ENCODE measurements at regions not wholly inside any gene's neighbourhood (a gene's known extent, or its start where the extent isn't known, plus 50 kb on each side); places are given as distances from the start of the nearest gene placed in this dataset.
"Not testable (repeated sequence)": the region's sequence is repeated elsewhere in the genome, so short reads cannot be mapped to it uniquely, and the experiment has no call there.

DNA sequence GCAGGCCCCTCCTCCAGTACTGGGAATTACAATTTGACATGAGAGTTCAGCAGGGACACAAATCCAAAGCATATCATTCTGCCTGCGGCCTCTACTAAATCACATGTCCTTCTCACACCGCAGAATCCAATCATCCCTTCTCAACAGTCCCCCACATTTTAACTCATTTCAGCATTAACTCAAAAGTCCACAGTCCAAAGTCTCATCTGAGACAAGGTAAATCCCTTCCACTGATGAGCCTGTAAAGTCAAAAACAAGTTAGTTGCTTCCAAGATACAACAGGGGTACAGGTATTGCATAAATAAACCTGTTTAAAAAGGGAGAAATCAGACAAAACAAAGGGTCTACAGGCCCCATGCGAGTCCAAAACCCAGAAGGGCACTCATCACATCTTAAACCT is 64.0 kb downstream of the EBNA1BP2 start:
- Mint-ChIP-seq H3K9me3 (peaks cover 10 to 68% (median 23%) of the 10 kb centered on the region in 11 donors), H3K27ac (peak overlapping the region in 1 of 9 donors; percentile 26), H3K36me3 (peaks cover 0 to 22% (median 6%) of the 10 kb centered on the region in 5 donors), H3K27me3 (peaks cover 0 to 17% (median 7%) of the 10 kb centered on the region in 5 donors), H3K4me3 (no peak overlapping the region), H3K4me1 (no peaks in the 10 kb centered on the region)
- H3K36me3 ChIP-seq (ENCODE audit: control insufficient read depth in 2 of 3, insufficient read depth in 3 of 3, low read length in 3 of 3) = no peaks in the 10 kb centered on the region
- peaks cover 0 to 8% (median 0%) of the 10 kb centered on the region in 3 experiments for H3K9me3 ChIP-seq (ENCODE audit: control insufficient read depth in 2 of 3, low read length in 3 of 3)
- H3K27ac ChIP-seq (ENCODE audit: low read depth, low read length) = no peak overlapping the region
- CTCF ChIA-PET = no interaction called here
- no peak for ATAC-seq
- H3K27me3 ChIP-seq (ENCODE audit: control insufficient read depth in 2 of 2, insufficient read depth in 2 of 2, low read length in 2 of 2) = no peaks in the 10 kb centered on the region
- H3K4me1 ChIP-seq (ENCODE audit: control insufficient read depth in 2 of 2, insufficient read depth in 2 of 2, low read length in 2 of 2) = no peaks in the 10 kb centered on the region
- intact Hi-C loops (cut with micrococcal nuclease) = no loop called here
- POLR2A ChIA-PET = no interaction called here
- no peak overlapping the region for H3K4me3 ChIP-seq (ENCODE audit: low read length)
- DNase-seq = no peak

DNA sequence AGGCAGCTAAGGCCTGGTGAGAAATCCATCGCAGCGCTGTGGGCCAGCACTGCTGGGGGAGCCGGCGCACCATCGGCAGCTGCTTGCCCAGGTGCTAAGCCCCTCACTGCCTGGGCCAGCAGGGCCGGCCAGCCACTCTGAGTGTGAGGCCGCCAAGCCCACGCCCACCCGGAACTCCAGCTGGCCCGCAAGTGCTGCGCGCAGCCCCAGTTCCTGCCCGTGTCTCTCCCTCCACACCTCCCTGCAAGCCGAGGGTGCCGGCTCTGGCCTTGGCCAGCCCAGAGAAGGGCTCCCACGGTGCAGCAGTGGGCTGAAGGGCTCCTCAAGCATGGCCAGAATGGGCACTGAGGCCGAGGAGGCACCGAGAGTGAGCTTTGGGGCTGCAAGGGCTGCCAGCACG is 64.4 kb downstream of the EBNA1BP2 start:
- Histone ChIP-seq H3K27me3 (ENCODE audit: control insufficient read depth in 2 of 2, insufficient read depth in 2 of 2, low read length in 2 of 2) (no peaks in the 10 kb centered on the region), H3K4me3 (ENCODE audit: low read length) (no peak overlapping the region), H3K4me1 (ENCODE audit: control insufficient read depth in 2 of 2, insufficient read depth in 2 of 2, low read length in 2 of 2) (no peaks in the 10 kb centered on the region), H3K9me3 (ENCODE audit: control insufficient read depth in 2 of 3, low read length in 3 of 3) (peaks cover 0 to 8% (median 0%) of the 10 kb centered on the region in 3 experiments), H3K36me3 (ENCODE audit: control insufficient read depth in 2 of 3, insufficient read depth in 3 of 3, low read length in 3 of 3) (no peaks in the 10 kb centered on the region), H3K27ac (ENCODE audit: low read depth, low read length) (no peak overlapping the region)
- H3K27ac Mint-ChIP-seq = peak overlapping the region in 1 of 9 donors; percentile 26
- H3K36me3 Mint-ChIP-seq = peaks cover 0 to 22% (median 6%) of the 10 kb centered on the region in 5 donors
- DNase-seq = no peak
- intact Hi-C loops (cut with micrococcal nuclease) = no loop called here
- H3K4me3 Mint-ChIP-seq = no peak overlapping the region
- CTCF ChIA-PET = no interaction called here
- peaks cover 0 to 17% (median 7%) of the 10 kb centered on the region in 5 donors for H3K27me3 Mint-ChIP-seq
- peaks cover 10 to 68% (median 23%) of the 10 kb centered on the region in 11 donors for H3K9me3 Mint-ChIP-seq
- POLR2A ChIA-PET = no interaction called here
- no peak for ATAC-seq
- no peaks in the 10 kb centered on the region for H3K4me1 Mint-ChIP-seq

DNA sequence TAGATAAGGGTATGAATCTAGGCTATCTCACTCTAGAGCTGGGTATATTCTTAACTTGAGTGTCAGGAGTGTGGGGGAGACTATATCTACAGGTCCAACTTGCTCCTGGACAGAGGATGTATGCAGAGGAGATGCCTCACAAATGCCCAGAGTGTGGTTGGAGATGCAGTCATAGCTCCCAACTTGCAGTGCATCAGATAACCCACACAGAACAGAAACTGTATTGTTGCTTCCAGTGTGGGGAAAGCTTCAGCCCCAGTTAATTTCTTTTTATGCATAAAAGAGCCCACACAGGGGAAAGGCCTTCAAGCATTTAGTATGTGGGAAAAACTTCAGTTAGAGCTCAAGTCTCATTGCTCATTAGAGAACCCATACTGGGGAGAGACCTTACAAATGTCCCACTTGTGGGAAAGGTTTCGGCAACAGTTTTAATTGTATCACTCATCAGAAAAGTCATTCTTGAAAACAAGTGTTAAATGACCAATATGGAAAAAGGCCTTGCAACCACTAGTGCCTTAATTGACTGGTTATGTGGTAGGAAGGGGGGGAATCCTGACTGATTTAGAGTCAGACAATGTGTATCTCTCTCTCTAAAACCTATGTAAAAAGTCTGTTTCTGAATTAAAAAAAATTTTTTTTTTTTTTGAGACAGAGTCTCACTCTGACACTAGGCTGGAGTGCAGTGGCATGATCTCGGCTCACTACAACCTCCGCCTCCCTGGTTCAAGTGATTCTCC is 67.9 kb downstream of the EBNA1BP2 start:
- H3K9me3 ChIP-seq (ENCODE audit: control insufficient read depth in 2 of 3, low read length in 3 of 3) = peaks cover 0 to 8% (median 0%) of the 10 kb centered on the region in 3 experiments
- H3K27me3 Mint-ChIP-seq = peaks cover 0 to 17% (median 9%) of the 10 kb centered on the region in 5 donors
- intact Hi-C loops (cut with micrococcal nuclease) = no loop called here
- H3K27ac ChIP-seq (ENCODE audit: low read depth, low read length) = no peak overlapping the region
- no peaks in the 10 kb centered on the region for H3K4me1 Mint-ChIP-seq
- no peak overlapping the region for H3K4me3 Mint-ChIP-seq
- no peak for DNase-seq
- no peak for ATAC-seq
- H3K27me3 ChIP-seq (ENCODE audit: control insufficient read depth in 2 of 2, insufficient read depth in 2 of 2, low read length in 2 of 2) = no peaks in the 10 kb centered on the region
- no peaks in the 10 kb centered on the region for H3K4me1 ChIP-seq (ENCODE audit: control insufficient read depth in 2 of 2, insufficient read depth in 2 of 2, low read length in 2 of 2)
- no peak overlapping the region for H3K4me3 ChIP-seq (ENCODE audit: low read length)
- H3K36me3 Mint-ChIP-seq = peaks cover 0 to 13% (median 2%) of the 10 kb centered on the region in 5 donors
- no peak overlapping the region for H3K27ac Mint-ChIP-seq
- CTCF ChIA-PET = no interaction called here
- no peaks in the 10 kb centered on the region for H3K36me3 ChIP-seq (ENCODE audit: control insufficient read depth in 2 of 3, insufficient read depth in 3 of 3, low read length in 3 of 3)
- peaks cover under 1 to 45% (median 15%) of the 10 kb centered on the region in 11 donors for H3K9me3 Mint-ChIP-seq
- POLR2A ChIA-PET = no interaction called here

DNA sequence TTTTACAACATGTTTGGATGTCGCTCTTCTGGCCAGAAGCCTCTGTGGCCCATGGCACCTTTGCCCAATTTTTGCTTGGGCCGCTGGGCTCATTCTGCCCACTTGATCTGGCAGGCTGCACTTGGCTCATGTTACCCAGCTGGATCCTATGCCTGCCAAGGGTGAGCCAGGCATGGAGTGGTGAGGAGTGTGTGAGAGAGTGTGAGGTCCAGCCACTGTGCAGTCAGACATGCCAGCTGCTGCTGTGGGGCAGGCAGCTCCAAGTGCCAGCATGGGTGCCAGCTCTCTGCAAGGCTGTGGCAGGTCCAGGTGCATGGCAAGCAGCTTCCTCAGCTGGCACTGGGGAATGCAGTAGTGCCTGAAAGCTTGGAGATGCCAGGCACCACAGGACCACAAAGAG is 71.0 kb downstream of the EBNA1BP2 start:
- Mint-ChIP-seq H3K4me1 (no peaks in the 10 kb centered on the region), H3K36me3 (peaks cover 0 to 7% (median 2%) of the 10 kb centered on the region in 5 donors), H3K27ac (no peak overlapping the region), H3K4me3 (no peak overlapping the region), H3K27me3 (peaks cover 0 to 8% (median 4%) of the 10 kb centered on the region in 5 donors), H3K9me3 (peaks cover 0 to 28% (median 11%) of the 10 kb centered on the region in 11 donors)
- no peaks in the 10 kb centered on the region for H3K36me3 ChIP-seq (ENCODE audit: control insufficient read depth in 2 of 3, insufficient read depth in 3 of 3, low read length in 3 of 3)
- H3K4me3 ChIP-seq (ENCODE audit: low read length) = no peak overlapping the region
- no peaks in the 10 kb centered on the region for H3K9me3 ChIP-seq (ENCODE audit: control insufficient read depth in 2 of 3, low read length in 3 of 3)
- no peaks in the 10 kb centered on the region for H3K27me3 ChIP-seq (ENCODE audit: control insufficient read depth in 2 of 2, insufficient read depth in 2 of 2, low read length in 2 of 2)
- H3K27ac ChIP-seq (ENCODE audit: low read depth, low read length) = no peak overlapping the region
- no peaks in the 10 kb centered on the region for H3K4me1 ChIP-seq (ENCODE audit: control insufficient read depth in 2 of 2, insufficient read depth in 2 of 2, low read length in 2 of 2)
- intact Hi-C loops (cut with micrococcal nuclease) = no loop called here
- ChIA-PET CTCF (no interaction called here), POLR2A (no interaction called here)
- ATAC-seq (no peak), DNase-seq (no peak)

DNA sequence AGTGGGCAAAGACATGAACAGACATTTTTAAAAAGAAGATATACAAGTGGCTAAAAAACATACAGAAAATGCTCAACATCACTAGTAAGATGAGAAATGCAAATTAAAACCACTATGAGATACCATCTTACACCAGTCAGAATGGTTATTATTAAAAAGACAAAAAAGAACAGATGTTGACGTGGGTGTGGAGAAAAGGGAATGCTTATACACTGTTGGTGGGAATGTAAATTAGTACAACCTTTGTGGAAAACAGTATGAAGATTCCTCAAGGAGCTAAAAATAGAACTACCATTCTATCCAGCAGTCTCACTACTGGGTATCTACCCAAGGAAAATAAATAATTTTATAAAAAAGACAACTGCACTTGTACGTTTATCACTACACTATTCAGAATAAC is 73.9 kb downstream of the EBNA1BP2 start:
- ChIA-PET CTCF (no interaction called here), POLR2A (no interaction called here)
- Mint-ChIP-seq H3K9me3 (peaks cover 0 to 13% (median 2%) of the 10 kb centered on the region in 11 donors), H3K27ac (no peak overlapping the region), H3K4me3 (no peak overlapping the region), H3K27me3 (peaks cover 0 to 16% (median 4%) of the 10 kb centered on the region in 5 donors), H3K4me1 (no peaks in the 10 kb centered on the region), H3K36me3 (peaks cover 0 to 5% (median 0%) of the 10 kb centered on the region in 5 donors)
- ATAC-seq (no peak), DNase-seq (no peak)
- intact Hi-C loops (cut with micrococcal nuclease) = no loop called here
- H3K36me3 ChIP-seq (ENCODE audit: control insufficient read depth in 2 of 3, insufficient read depth in 3 of 3, low read length in 3 of 3) = no peaks in the 10 kb centered on the region
- no peaks in the 10 kb centered on the region for H3K4me1 ChIP-seq (ENCODE audit: control insufficient read depth in 2 of 2, insufficient read depth in 2 of 2, low read length in 2 of 2)
- H3K4me3 ChIP-seq (ENCODE audit: low read length) = no peak overlapping the region
- no peaks in the 10 kb centered on the region for H3K27me3 ChIP-seq (ENCODE audit: control insufficient read depth in 2 of 2, insufficient read depth in 2 of 2, low read length in 2 of 2)
- H3K27ac ChIP-seq (ENCODE audit: low read depth, low read length) = no peak overlapping the region
- H3K9me3 ChIP-seq (ENCODE audit: control insufficient read depth in 2 of 3, low read length in 3 of 3) = no peaks in the 10 kb centered on the region

DNA sequence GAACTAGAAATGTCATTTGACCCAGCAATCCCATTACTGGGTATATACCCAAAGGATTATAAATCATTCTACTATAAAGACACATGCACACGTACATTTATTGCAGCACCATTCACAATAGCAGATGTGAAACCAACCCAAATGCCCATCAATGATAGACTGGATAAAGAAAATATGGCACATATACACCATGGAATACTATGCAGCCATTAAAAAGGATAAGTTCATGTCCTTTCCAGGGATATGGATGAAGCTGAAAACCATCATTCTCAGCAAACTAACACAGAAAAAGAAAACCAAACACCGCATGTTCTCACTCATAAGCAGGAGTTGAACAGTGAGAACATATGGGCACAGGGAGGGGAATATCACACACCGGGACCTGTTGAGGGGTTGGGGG is 75.6 kb downstream of the EBNA1BP2 start:
- POLR2A ChIA-PET; H3K4me1 ChIP-seq (ENCODE audit: control insufficient read depth in 2 of 2, insufficient read depth in 2 of 2, low read length in 2 of 2); H3K36me3 ChIP-seq (ENCODE audit: control insufficient read depth in 2 of 3, insufficient read depth in 3 of 3, low read length in 3 of 3); H3K36me3 Mint-ChIP-seq; H3K27ac ChIP-seq (ENCODE audit: low read depth, low read length); H3K27ac Mint-ChIP-seq; H3K4me1 Mint-ChIP-seq; ATAC-seq; H3K9me3 ChIP-seq (ENCODE audit: control insufficient read depth in 2 of 3, low read length in 3 of 3); H3K4me3 ChIP-seq (ENCODE audit: low read length); DNase-seq; H3K27me3 ChIP-seq (ENCODE audit: control insufficient read depth in 2 of 2, insufficient read depth in 2 of 2, low read length in 2 of 2); H3K4me3 Mint-ChIP-seq; intact Hi-C loops (cut with micrococcal nuclease); CTCF ChIA-PET: not testable (repeated sequence)
- peaks cover 0 to 16% (median 4%) of the 10 kb centered on the region in 5 donors for H3K27me3 Mint-ChIP-seq
- peaks cover 0 to 13% (median 1%) of the 10 kb centered on the region in 11 donors for H3K9me3 Mint-ChIP-seq

DNA sequence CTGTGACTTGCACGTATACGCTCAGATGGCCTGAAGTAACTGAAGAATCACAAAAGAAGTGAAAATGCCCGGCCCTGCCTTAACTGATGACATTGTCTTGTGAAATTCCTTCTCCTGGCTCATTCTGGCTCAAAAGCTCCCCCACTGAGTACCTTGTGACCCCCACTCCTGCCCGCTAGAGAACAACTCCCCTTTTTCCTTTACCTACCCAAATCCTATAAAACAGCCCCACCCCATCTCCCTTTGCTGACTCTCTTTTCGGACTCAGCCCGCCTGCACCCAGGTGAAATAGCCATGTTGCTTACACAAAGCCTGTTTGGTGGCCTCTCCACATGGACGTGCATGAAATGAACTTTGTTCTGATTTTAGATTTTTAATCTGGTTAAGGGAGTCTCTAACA is 81.3 kb downstream of the EBNA1BP2 start:
- H3K4me3 ChIP-seq (ENCODE audit: low read length); H3K9me3 Mint-ChIP-seq; H3K9me3 ChIP-seq (ENCODE audit: control insufficient read depth in 2 of 3, low read length in 3 of 3); H3K36me3 ChIP-seq (ENCODE audit: control insufficient read depth in 2 of 3, insufficient read depth in 3 of 3, low read length in 3 of 3); H3K36me3 Mint-ChIP-seq; intact Hi-C loops (cut with micrococcal nuclease); H3K4me1 ChIP-seq (ENCODE audit: control insufficient read depth in 2 of 2, insufficient read depth in 2 of 2, low read length in 2 of 2); POLR2A ChIA-PET; H3K4me1 Mint-ChIP-seq; H3K4me3 Mint-ChIP-seq; H3K27me3 ChIP-seq (ENCODE audit: control insufficient read depth in 2 of 2, insufficient read depth in 2 of 2, low read length in 2 of 2); ATAC-seq; H3K27ac ChIP-seq (ENCODE audit: low read depth, low read length); H3K27ac Mint-ChIP-seq; DNase-seq: not testable (repeated sequence)
- CTCF ChIA-PET = interaction anchor here (0.8 kb wide), 1 partner anchor 178 kb away, joined by 3 read pairs; no protein-coding TSS in a partner anchor
- H3K27me3 Mint-ChIP-seq = peaks cover 0 to 27% (median 13%) of the 10 kb centered on the region in 5 donors

Data from naive thymus-derived CD4-positive, alpha-beta T cell (primary cell).